ENCODE measurements at regions not wholly inside any gene's neighbourhood (a gene's known extent, or its start where the extent isn't known, plus 50 kb on each side); places are given as distances from the start of the nearest gene placed in this dataset.
A peak's percentile ranks its signal among the peaks of the same experiment; 100 is the strongest.

GRCh38 chr7:112654322-112655216, 135.6 kb downstream of the TMEM168 start:
- Histone ChIP-seq H3F3A (replicated peaks; ENCODE audit: insufficient read depth) (no peaks in the 10 kb centered on the region), H3K79me2 (ENCODE audit: insufficient read depth) (no peaks in the 10 kb centered on the region), H3K4me1 (ENCODE audit: control insufficient read depth in 1 of 2, insufficient read depth in 2 of 2, low read depth in 1 of 2, low read length in 1 of 2) (no peaks in the 10 kb centered on the region), H3K9me3 (no peaks in the 10 kb centered on the region), H3K9me2 (no peaks in the 10 kb centered on the region), H3K27me3 (ENCODE audit: insufficient read depth) (no peaks in the 10 kb centered on the region), H3K4me3 (ENCODE audit: low read depth in 2 of 2, low read length in 1 of 2) (no peak overlapping the region), H3K27ac (ENCODE audit: low read depth in 2 of 2, low read length in 1 of 2) (no peak overlapping the region), H3K36me3 (replicated peaks in 1 of 2; ENCODE audit: control insufficient read depth in 1 of 2, insufficient read depth in 2 of 2, low read length in 1 of 2) (no peaks in the 10 kb centered on the region), H4K20me1 (ENCODE audit: insufficient read depth) (no peaks in the 10 kb centered on the region), H3K9ac (no peak overlapping the region), H3K4me2 (no peak overlapping the region), H2AFZ (ENCODE audit: low read depth) (no peak overlapping the region)
- ChIA-PET POLR2A (no interaction called here), CTCF (no interaction called here)
- no peak for DNase-seq
- WGBS (ENCODE audit: low lambda C conversion rate), result 28% methylated on average over 4 of the region's 4 CpGs
- TF ChIP-seq, protein P1, sequence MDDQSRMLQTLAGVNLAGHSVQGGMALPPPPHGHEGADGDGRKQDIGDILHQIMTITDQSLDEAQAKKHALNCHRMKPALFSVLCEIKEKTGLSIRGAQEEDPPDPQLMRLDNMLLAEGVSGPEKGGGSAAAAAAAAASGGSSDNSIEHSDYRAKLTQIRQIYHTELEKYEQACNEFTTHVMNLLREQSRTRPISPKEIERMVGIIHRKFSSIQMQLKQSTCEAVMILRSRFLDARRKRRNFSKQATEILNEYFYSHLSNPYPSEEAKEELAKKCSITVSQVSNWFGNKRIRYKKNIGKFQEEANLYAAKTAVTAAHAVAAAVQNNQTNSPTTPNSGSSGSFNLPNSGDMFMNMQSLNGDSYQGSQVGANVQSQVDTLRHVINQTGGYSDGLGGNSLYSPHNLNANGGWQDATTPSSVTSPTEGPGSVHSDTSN (IDR thresholded peaks at IDR 0.05), result no peak

DNA sequence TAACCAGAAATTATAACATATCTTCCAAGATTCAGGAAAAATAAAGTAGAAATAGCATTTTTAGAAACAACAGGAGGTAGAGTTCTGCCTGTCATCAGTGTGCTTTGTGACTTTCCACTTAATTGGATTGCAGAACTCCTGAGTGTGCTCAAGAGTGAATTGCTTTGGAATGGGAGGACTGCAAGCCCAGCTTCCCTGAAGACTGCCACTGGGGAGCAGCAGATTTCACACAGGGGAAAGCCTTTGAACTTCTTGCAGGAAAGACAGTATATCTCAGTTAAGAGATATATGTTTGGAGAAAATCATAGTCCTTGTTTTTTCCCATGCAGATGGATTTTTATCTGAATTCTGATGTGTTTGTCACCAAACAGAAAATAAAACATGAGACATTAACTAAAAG, 124.5 kb downstream of the TMEM168 start:
- no peak overlapping the region for H2AFZ ChIP-seq (ENCODE audit: low read depth)
- H3K4me1 ChIP-seq (ENCODE audit: control insufficient read depth in 1 of 2, insufficient read depth in 2 of 2, low read depth in 1 of 2, low read length in 1 of 2), result no peaks in the 10 kb centered on the region
- H3K9me2 ChIP-seq, result no peaks in the 10 kb centered on the region
- no peaks in the 10 kb centered on the region for H3K9me3 ChIP-seq
- no peak overlapping the region for H3K27ac ChIP-seq (ENCODE audit: low read depth in 2 of 2, low read length in 1 of 2)
- H3K36me3 ChIP-seq (replicated peaks in 1 of 2; ENCODE audit: control insufficient read depth in 1 of 2, insufficient read depth in 2 of 2, low read length in 1 of 2), result no peaks in the 10 kb centered on the region
- H3K4me3 ChIP-seq (ENCODE audit: low read depth in 2 of 2, low read length in 1 of 2), result no peak overlapping the region
- no peak overlapping the region for H3K9ac ChIP-seq
- H3K27me3 ChIP-seq (ENCODE audit: insufficient read depth), result no peaks in the 10 kb centered on the region
- H3K4me2 ChIP-seq, result no peak overlapping the region
- CTCF ChIA-PET, result interaction anchor here (1.2 kb wide), 1 partner anchor 14 kb away, joined by 4 read pairs; no protein-coding TSS in a partner anchor
- TF ChIP-seq, protein P2, sequence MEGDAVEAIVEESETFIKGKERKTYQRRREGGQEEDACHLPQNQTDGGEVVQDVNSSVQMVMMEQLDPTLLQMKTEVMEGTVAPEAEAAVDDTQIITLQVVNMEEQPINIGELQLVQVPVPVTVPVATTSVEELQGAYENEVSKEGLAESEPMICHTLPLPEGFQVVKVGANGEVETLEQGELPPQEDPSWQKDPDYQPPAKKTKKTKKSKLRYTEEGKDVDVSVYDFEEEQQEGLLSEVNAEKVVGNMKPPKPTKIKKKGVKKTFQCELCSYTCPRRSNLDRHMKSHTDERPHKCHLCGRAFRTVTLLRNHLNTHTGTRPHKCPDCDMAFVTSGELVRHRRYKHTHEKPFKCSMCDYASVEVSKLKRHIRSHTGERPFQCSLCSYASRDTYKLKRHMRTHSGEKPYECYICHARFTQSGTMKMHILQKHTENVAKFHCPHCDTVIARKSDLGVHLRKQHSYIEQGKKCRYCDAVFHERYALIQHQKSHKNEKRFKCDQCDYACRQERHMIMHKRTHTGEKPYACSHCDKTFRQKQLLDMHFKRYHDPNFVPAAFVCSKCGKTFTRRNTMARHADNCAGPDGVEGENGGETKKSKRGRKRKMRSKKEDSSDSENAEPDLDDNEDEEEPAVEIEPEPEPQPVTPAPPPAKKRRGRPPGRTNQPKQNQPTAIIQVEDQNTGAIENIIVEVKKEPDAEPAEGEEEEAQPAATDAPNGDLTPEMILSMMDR (IDR thresholded peaks at IDR 0.05), result peak; percentile 30; the same call in 1 of the 2 replicates
- TF ChIP-seq MXI1 (IDR thresholded peaks at IDR 0.05; ENCODE audit: low read depth, low read length) (no peak), TAF1 (IDR thresholded peaks at IDR 0.05; ENCODE audit: borderline replicate concordance, low read depth, low read length) (no peak), SIN3A (IDR thresholded peaks at IDR 0.05; ENCODE audit: borderline replicate concordance, low read depth, low read length) (no peak), YY1 (IDR thresholded peaks at IDR 0.05; ENCODE audit: low read depth) (no peak), POLR2AphosphoS5 (IDR thresholded peaks at IDR 0.05; ENCODE audit: low read depth, low read length) (no peak), RXRA (IDR thresholded peaks at IDR 0.05; ENCODE audit: borderline replicate concordance, low read depth) (no peak), RCOR1 (IDR thresholded peaks at IDR 0.05; ENCODE audit: low read length) (no peak), TCF12 (IDR thresholded peaks at IDR 0.05) (no peak), ELF1 (IDR thresholded peaks at IDR 0.05) (no peak), RAD21 (IDR thresholded peaks at IDR 0.05; ENCODE audit: low read length) (peak; percentile 43)
- TF ChIP-seq, protein P1 (IDR thresholded peaks at IDR 0.05), result no peak
- TF ChIP-seq, protein P3, sequence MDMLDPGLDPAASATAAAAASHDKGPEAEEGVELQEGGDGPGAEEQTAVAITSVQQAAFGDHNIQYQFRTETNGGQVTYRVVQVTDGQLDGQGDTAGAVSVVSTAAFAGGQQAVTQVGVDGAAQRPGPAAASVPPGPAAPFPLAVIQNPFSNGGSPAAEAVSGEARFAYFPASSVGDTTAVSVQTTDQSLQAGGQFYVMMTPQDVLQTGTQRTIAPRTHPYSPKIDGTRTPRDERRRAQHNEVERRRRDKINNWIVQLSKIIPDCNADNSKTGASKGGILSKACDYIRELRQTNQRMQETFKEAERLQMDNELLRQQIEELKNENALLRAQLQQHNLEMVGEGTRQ (IDR thresholded peaks at IDR 0.05; ENCODE audit: borderline replicate concordance, low read depth, low read length), result no peak
- TF ChIP-seq, protein P4, sequence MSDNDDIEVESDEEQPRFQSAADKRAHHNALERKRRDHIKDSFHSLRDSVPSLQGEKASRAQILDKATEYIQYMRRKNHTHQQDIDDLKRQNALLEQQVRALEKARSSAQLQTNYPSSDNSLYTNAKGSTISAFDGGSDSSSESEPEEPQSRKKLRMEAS (IDR thresholded peaks at IDR 0.05; ENCODE audit: low read depth), result no peak
- DNase-seq, result peak; percentile 17
- no peaks in the 10 kb centered on the region for H3F3A ChIP-seq (replicated peaks; ENCODE audit: insufficient read depth)
- H3K79me2 ChIP-seq (ENCODE audit: insufficient read depth), result no peaks in the 10 kb centered on the region
- POLR2A ChIA-PET, result no interaction called here
- H4K20me1 ChIP-seq (ENCODE audit: insufficient read depth), result no peaks in the 10 kb centered on the region

Measured in SK-N-SH (cell line).